ENCODE measurements at regions not wholly inside any gene's neighbourhood (a gene's known extent, or its start where the extent isn't known, plus 50 kb on each side); places are given as distances from the start of the nearest gene placed in this dataset.

DNA sequence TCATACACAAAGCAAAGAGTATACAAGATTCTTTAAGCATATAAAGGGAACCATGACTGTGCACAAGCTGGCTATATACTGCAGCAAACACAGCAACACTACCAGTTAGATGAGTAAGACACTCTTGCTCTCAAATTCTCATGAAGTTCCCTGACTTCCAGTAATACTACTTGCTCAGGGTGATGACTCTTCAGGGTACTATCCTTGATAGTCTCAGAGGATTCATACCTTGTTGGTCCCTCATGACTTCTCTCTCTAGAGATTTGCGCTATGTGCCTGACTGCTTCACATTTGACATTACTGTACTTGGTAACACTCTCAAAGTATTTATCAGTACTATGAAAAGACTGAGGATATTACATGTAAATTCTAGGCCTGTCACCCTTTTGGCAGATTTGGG, 159.8 kb upstream of the ZRANB2 start (continued):
- TF ChIP-seq, protein P1, sequence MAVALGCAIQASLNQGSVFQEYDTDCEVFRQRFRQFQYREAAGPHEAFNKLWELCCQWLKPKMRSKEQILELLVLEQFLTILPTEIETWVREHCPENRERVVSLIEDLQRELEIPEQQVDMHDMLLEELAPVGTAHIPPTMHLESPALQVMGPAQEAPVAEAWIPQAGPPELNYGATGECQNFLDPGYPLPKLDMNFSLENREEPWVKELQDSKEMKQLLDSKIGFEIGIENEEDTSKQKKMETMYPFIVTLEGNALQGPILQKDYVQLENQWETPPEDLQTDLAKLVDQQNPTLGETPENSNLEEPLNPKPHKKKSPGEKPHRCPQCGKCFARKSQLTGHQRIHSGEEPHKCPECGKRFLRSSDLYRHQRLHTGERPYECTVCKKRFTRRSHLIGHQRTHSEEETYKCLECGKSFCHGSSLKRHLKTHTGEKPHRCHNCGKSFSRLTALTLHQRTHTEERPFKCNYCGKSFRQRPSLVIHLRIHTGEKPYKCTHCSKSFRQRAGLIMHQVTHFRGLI (tag by site-specific recombination; IDR thresholded peaks at IDR 0.05), result no peak

DNA sequence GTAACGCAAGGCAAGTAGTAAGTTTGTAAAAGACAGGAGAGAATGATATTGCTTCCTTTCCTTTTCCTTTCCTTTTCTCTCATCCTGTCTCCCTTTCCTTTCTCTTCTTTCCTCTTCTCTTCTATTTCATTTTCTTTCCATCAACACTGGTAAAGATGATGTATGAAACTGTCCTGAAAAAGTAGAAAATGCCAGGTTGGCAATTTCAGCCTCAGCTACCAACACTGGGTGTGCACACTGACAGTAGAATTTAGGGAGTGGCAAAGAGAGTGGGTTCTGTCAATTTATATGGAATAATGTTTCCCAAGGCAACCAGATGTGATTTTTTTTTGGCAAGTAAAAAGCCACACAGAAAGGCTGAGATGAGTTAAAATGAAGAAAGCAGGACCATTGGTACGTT, 155.7 kb upstream of the ZRANB2 start:
- H3K36me3 ChIP-seq (ENCODE audit: control insufficient read depth in 2 of 2, insufficient read depth in 1 of 2, low read length in 2 of 2), result no peaks in the 10 kb centered on the region
- no peaks in the 10 kb centered on the region for H3K4me1 ChIP-seq (ENCODE audit: control insufficient read depth, insufficient read depth, low read length)
- no peaks in the 10 kb centered on the region for H3K9me3 ChIP-seq (ENCODE audit: control insufficient read depth, insufficient read depth, low read depth, low read length)
- ChIA-PET POLR2A (no interaction called here), CTCF (interaction anchor here (1.3 kb wide), 1 partner anchor 107 kb away, joined by 5 read pairs; no protein-coding TSS in a partner anchor)
- H3K4me3 ChIP-seq (ENCODE audit: low read depth, low read length), result no peak overlapping the region
- TF ChIP-seq SETDB1 (IDR thresholded peaks at IDR 0.05; ENCODE audit: insufficient read length, low read length), result no peak
- TF ChIP-seq ZNF529 (tag by site-specific recombination; IDR thresholded peaks at IDR 0.05; ENCODE audit: insufficient replicate concordance), result no peak
- TF ChIP-seq ZNF302 (tag by site-specific recombination; IDR thresholded peaks at IDR 0.05; ENCODE audit: low read depth), result no peak
- TF ChIP-seq ZNF16 (tag by site-specific recombination; IDR thresholded peaks at IDR 0.05; ENCODE audit: low read depth), result no peak
- TF ChIP-seq, protein P2, sequence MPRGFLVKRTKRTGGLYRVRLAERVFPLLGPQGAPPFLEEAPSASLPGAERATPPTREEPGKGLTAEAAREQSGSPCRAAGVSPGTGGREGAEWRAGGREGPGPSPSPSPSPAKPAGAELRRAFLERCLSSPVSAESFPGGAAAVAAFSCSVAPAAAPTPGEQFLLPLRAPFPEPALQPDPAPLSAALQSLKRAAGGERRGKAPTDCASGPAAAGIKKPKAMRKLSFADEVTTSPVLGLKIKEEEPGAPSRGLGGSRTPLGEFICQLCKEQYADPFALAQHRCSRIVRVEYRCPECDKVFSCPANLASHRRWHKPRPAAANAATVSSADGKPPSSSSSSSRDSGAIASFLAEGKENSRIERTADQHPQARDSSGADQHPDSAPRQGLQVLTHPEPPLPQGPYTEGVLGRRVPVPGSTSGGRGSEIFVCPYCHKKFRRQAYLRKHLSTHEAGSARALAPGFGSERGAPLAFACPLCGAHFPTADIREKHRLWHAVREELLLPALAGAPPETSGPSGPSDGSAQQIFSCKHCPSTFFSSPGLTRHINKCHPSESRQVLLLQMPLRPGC (tag by site-specific recombination; IDR thresholded peaks at IDR 0.05), result no peak
- TF ChIP-seq ZBTB8A (tag by site-specific recombination; IDR thresholded peaks at IDR 0.05), result no peak
- no peak for TF ChIP-seq ZNF837 (tag by site-specific recombination; IDR thresholded peaks at IDR 0.05)
- no peak for TF ChIP-seq ZNF658 (tag by site-specific recombination; IDR thresholded peaks at IDR 0.05)
- no peak for TF ChIP-seq ZNF433 (tag by site-specific recombination; IDR thresholded peaks at IDR 0.05; ENCODE audit: low read depth)
- no peak for TF ChIP-seq ZNF585B (tag by site-specific recombination; IDR thresholded peaks at IDR 0.05)
- TF ChIP-seq ZNF560 (tag by site-specific recombination; IDR thresholded peaks at IDR 0.05; ENCODE audit: borderline replicate concordance), result no peak
- H3K27ac ChIP-seq (ENCODE audit: extremely low read depth, low read depth, low read length), result no peak overlapping the region

DNA sequence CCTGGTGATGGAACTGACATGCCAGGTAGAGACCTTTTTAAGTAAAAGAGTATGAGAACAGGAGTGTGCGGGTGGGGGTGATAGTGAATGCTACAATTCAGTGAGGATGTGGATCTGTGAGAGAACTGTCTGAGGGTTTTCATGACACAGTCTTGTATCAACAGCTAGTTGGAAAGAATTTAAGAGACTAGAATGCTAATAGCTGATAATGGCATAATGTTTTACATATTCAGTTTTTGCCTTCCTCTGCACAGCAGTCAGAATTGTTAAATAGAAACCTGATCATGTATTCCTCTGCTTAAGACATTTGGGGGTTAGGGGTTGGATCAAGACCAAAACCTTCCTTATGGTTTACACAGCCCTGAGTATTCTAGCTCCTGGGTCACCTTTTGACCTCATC, 152.8 kb upstream of the ZRANB2 start:
- Histone ChIP-seq H3K4me1 (ENCODE audit: control insufficient read depth, insufficient read depth, low read length) (no peaks in the 10 kb centered on the region), H3K36me3 (ENCODE audit: control insufficient read depth in 2 of 2, insufficient read depth in 1 of 2, low read length in 2 of 2) (no peaks in the 10 kb centered on the region), H3K27ac (ENCODE audit: extremely low read depth, low read depth, low read length) (no peak overlapping the region), H3K9me3 (ENCODE audit: control insufficient read depth, insufficient read depth, low read depth, low read length) (no peaks in the 10 kb centered on the region), H3K4me3 (ENCODE audit: low read depth, low read length) (no peak overlapping the region)
- ChIA-PET POLR2A (no interaction called here), CTCF (interaction anchor here (0.7 kb wide), 1 partner anchor 139 kb away, joined by 3 read pairs; no protein-coding TSS in a partner anchor)
- TF ChIP-seq HOXC10 (CRISPR knock-in tag; IDR thresholded peaks at IDR 0.05) (no peak), ZNF155 (tag by site-specific recombination; IDR thresholded peaks at IDR 0.05) (no peak), ZNF426 (tag by site-specific recombination; IDR thresholded peaks at IDR 0.05) (no peak), GLI4 (tag by site-specific recombination; IDR thresholded peaks at IDR 0.05) (no peak), ZSCAN16 (tag by site-specific recombination; IDR thresholded peaks at IDR 0.05) (no peak), ZNF501 (tag by site-specific recombination; IDR thresholded peaks at IDR 0.05) (no peak), ZNF610 (tag by site-specific recombination; IDR thresholded peaks at IDR 0.05; ENCODE audit: borderline replicate concordance) (no peak), ZNF701 (tag by site-specific recombination; IDR thresholded peaks at IDR 0.05) (no peak), ZBTB48 (tag by site-specific recombination; IDR thresholded peaks at IDR 0.05) (no peak), TRIM28 (IDR thresholded peaks at IDR 0.05; ENCODE audit: borderline replicate concordance, low read length) (no peak), ZNF112 (tag by site-specific recombination; IDR thresholded peaks at IDR 0.05) (no peak)
- TF ChIP-seq, protein P3, sequence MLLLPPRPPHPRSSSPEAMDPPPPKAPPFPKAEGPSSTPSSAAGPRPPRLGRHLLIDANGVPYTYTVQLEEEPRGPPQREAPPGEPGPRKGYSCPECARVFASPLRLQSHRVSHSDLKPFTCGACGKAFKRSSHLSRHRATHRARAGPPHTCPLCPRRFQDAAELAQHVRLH (tag by site-specific recombination; IDR thresholded peaks at IDR 0.05), result no peak
- TF ChIP-seq, protein P4, sequence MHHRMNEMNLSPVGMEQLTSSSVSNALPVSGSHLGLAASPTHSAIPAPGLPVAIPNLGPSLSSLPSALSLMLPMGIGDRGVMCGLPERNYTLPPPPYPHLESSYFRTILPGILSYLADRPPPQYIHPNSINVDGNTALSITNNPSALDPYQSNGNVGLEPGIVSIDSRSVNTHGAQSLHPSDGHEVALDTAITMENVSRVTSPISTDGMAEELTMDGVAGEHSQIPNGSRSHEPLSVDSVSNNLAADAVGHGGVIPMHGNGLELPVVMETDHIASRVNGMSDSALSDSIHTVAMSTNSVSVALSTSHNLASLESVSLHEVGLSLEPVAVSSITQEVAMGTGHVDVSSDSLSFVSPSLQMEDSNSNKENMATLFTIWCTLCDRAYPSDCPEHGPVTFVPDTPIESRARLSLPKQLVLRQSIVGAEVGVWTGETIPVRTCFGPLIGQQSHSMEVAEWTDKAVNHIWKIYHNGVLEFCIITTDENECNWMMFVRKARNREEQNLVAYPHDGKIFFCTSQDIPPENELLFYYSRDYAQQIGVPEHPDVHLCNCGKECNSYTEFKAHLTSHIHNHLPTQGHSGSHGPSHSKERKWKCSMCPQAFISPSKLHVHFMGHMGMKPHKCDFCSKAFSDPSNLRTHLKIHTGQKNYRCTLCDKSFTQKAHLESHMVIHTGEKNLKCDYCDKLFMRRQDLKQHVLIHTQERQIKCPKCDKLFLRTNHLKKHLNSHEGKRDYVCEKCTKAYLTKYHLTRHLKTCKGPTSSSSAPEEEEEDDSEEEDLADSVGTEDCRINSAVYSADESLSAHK (tag by site-specific recombination; IDR thresholded peaks at IDR 0.05), result no peak
- TF ChIP-seq, protein P5, sequence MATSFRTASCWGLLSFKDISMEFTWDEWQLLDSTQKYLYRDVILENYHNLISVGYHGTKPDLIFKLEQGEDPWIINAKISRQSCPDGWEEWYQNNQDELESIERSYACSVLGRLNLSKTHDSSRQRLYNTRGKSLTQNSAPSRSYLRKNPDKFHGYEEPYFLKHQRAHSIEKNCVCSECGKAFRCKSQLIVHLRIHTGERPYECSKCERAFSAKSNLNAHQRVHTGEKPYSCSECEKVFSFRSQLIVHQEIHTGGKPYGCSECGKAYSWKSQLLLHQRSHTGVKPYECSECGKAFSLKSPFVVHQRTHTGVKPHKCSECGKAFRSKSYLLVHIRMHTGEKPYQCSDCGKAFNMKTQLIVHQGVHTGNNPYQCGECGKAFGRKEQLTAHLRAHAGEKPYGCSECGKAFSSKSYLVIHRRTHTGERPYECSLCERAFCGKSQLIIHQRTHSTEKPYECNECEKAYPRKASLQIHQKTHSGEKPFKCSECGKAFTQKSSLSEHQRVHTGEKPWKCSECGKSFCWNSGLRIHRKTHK (tag by site-specific recombination; IDR thresholded peaks at IDR 0.05), result no peak
- TF ChIP-seq, protein P6, sequence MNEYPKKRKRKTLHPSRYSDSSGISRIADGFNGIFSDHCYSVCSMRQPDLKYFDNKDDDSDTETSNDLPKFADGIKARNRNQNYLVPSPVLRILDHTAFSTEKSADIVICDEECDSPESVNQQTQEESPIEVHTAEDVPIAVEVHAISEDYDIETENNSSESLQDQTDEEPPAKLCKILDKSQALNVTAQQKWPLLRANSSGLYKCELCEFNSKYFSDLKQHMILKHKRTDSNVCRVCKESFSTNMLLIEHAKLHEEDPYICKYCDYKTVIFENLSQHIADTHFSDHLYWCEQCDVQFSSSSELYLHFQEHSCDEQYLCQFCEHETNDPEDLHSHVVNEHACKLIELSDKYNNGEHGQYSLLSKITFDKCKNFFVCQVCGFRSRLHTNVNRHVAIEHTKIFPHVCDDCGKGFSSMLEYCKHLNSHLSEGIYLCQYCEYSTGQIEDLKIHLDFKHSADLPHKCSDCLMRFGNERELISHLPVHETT (tag by site-specific recombination; IDR thresholded peaks at IDR 0.05), result no peak
